ENCODE measurements at regions not wholly inside any gene's neighbourhood (a gene's known extent, or its start where the extent isn't known, plus 50 kb on each side); places are given as distances from the start of the nearest gene placed in this dataset.

DNA sequence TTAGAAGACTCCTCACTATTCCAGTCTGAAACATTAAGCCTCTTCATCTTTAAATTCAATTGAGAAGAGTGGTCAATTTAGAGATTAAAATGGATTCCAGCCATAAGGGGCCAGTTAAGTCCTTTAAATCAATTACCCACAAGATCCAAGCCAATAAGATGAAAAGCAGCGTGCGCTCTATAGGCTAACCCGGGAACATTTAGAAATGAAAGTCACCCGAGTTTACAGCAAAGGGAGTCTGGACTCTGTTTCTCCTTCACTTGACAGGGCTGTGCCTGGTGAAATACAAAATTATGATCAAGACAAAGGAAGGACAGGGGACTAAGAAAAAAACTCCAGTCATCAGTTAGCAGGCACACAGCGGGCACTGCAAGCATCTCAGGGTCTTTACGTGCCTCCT is 393.7 kb downstream of the QKI start:
- Mint-ChIP-seq H3K27ac (no peak overlapping the region), H3K36me3 (ENCODE audit: low read depth) (no peaks in the 10 kb centered on the region), H3K4me3 (no peak overlapping the region), H3K4me1 (ENCODE audit: low read depth) (no peaks in the 10 kb centered on the region), H3K27me3 (no peaks in the 10 kb centered on the region), H3K9me3 (no peaks in the 10 kb centered on the region)
- POLR2A ChIA-PET, result no interaction called here
- Histone ChIP-seq H3K4me1 (ENCODE audit: insufficient read depth, low read length) (no peaks in the 10 kb centered on the region), H3K27me3 (ENCODE audit: control insufficient read depth in 1 of 2, insufficient read depth in 2 of 2, low read length in 2 of 2) (no peaks in the 10 kb centered on the region), H3K9me3 (ENCODE audit: control insufficient read depth in 1 of 2, insufficient read depth in 1 of 2, low read length in 2 of 2) (peaks cover 0 to 6% of the 10 kb centered on the region in 2 experiments), H3K27ac (ENCODE audit: low read depth in 1 of 2, low read length in 2 of 2) (no peak overlapping the region), H3K4me3 (ENCODE audit: low read length) (no peak overlapping the region), H3K36me3 (ENCODE audit: insufficient read depth, low read length) (no peaks in the 10 kb centered on the region)
- TF ChIP-seq, protein P1, sequence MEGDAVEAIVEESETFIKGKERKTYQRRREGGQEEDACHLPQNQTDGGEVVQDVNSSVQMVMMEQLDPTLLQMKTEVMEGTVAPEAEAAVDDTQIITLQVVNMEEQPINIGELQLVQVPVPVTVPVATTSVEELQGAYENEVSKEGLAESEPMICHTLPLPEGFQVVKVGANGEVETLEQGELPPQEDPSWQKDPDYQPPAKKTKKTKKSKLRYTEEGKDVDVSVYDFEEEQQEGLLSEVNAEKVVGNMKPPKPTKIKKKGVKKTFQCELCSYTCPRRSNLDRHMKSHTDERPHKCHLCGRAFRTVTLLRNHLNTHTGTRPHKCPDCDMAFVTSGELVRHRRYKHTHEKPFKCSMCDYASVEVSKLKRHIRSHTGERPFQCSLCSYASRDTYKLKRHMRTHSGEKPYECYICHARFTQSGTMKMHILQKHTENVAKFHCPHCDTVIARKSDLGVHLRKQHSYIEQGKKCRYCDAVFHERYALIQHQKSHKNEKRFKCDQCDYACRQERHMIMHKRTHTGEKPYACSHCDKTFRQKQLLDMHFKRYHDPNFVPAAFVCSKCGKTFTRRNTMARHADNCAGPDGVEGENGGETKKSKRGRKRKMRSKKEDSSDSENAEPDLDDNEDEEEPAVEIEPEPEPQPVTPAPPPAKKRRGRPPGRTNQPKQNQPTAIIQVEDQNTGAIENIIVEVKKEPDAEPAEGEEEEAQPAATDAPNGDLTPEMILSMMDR (IDR thresholded peaks at IDR 0.05), result no peak
- ATAC-seq (ENCODE audit: poor library complexity) (no peak), DNase-seq (no peak)
- intact Hi-C loops (cut with DNase I, micrococcal nuclease), result no loop called here
- CTCF ChIA-PET, result no interaction called here

DNA sequence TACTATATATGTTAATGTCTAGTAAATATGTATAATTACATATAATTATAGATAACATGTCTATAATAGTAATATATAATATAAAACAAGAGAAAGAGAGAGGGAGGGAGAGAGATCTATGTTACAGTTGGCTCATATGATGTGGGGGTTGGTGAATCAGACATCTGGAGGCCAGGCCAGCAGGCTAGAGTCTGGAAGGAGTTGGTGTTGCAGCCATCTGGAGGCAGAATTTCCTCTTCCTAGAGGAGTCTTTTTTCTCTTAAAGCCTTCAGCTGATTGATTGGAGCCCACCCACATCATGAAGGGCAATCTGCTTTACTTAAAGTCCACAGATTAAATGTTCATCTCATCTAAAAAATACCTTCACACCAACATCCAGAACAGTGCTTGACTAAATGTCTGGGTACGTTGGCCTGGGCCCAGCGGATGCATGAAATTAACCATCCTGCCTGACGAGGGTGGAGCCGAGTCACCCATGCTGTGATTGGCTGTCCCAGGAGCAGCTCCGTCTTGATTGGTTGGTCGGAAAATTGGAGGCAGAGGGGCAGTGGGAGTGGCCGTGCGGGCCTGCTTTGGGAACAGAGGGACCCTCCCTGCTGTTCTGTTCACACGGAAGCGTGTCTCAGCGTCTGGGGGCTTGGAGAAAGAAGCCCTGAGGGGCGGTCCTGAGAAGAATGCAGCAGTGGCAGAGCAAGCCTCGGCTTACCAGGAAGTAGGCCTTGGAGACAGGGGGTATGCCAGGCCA is 392.4 kb downstream of the QKI start:
- H3K27me3 Mint-ChIP-seq, result no peaks in the 10 kb centered on the region
- no peak for DNase-seq
- CTCF ChIA-PET, result no interaction called here

DNA sequence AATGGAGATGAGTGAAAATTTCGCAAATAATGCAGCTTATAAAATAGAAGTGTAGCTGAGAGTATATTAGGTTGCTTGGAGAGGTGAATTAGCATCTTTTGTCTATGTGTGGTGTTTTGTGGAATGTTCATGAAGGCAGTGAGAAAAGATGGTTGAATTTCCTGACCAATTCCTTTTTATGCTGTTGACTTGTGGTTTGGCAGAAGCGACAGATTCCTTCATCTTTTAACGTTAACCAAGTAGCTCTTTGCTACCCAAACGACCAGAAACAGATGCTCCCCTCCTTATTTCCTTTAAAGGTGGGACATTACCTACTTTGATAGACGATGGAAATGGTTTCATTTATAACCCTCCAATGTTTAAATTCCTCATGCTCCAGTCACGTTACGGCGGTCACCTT is 390.5 kb downstream of the QKI start:
- H3K27me3 Mint-ChIP-seq, result no peaks in the 10 kb centered on the region
- H3K9me3 Mint-ChIP-seq, result no peaks in the 10 kb centered on the region
- intact Hi-C loops (cut with DNase I, micrococcal nuclease), result no loop called here
- no peaks in the 10 kb centered on the region for H3K36me3 ChIP-seq (ENCODE audit: insufficient read depth, low read length)
- no peak overlapping the region for H3K27ac Mint-ChIP-seq
- H3K4me3 Mint-ChIP-seq, result no peak overlapping the region
- TF ChIP-seq, protein P1 (IDR thresholded peaks at IDR 0.05), result no peak
- ChIA-PET CTCF (no interaction called here), POLR2A (no interaction called here)
- peaks cover 0 to 6% of the 10 kb centered on the region in 2 experiments for H3K9me3 ChIP-seq (ENCODE audit: control insufficient read depth in 1 of 2, insufficient read depth in 1 of 2, low read length in 2 of 2)
- no peak for ATAC-seq (ENCODE audit: poor library complexity)
- DNase-seq, result no peak
- no peak overlapping the region for H3K27ac ChIP-seq (ENCODE audit: low read depth in 1 of 2, low read length in 2 of 2)
- no peaks in the 10 kb centered on the region for H3K36me3 Mint-ChIP-seq (ENCODE audit: low read depth)
- no peaks in the 10 kb centered on the region for H3K27me3 ChIP-seq (ENCODE audit: control insufficient read depth in 1 of 2, insufficient read depth in 2 of 2, low read length in 2 of 2)
- no peak overlapping the region for H3K4me3 ChIP-seq (ENCODE audit: low read length)
- H3K4me1 ChIP-seq (ENCODE audit: insufficient read depth, low read length), result no peaks in the 10 kb centered on the region
- no peaks in the 10 kb centered on the region for H3K4me1 Mint-ChIP-seq (ENCODE audit: low read depth)

More for the DNA sequence above, 392.4 kb downstream of the QKI start:
- H3K27ac Mint-ChIP-seq, result no peak overlapping the region
- H3K9me3 Mint-ChIP-seq, result no peaks in the 10 kb centered on the region
- H3K4me3 ChIP-seq (ENCODE audit: low read length), result no peak overlapping the region
- no peaks in the 10 kb centered on the region for H3K4me1 Mint-ChIP-seq (ENCODE audit: low read depth)
- H3K27ac ChIP-seq (ENCODE audit: low read depth in 1 of 2, low read length in 2 of 2), result no peak overlapping the region
- H3K36me3 Mint-ChIP-seq (ENCODE audit: low read depth), result no peaks in the 10 kb centered on the region
- H3K36me3 ChIP-seq (ENCODE audit: insufficient read depth, low read length), result no peaks in the 10 kb centered on the region
- peaks cover 0 to 6% of the 10 kb centered on the region in 2 experiments for H3K9me3 ChIP-seq (ENCODE audit: control insufficient read depth in 1 of 2, insufficient read depth in 1 of 2, low read length in 2 of 2)
- POLR2A ChIA-PET, result no interaction called here
- no peak for ATAC-seq (ENCODE audit: poor library complexity)
- no peaks in the 10 kb centered on the region for H3K27me3 ChIP-seq (ENCODE audit: control insufficient read depth in 1 of 2, insufficient read depth in 2 of 2, low read length in 2 of 2)
- intact Hi-C loops (cut with DNase I, micrococcal nuclease), result no loop called here
- TF ChIP-seq, protein P1 (IDR thresholded peaks at IDR 0.05), result no peak
- no peaks in the 10 kb centered on the region for H3K4me1 ChIP-seq (ENCODE audit: insufficient read depth, low read length)
- no peak overlapping the region for H3K4me3 Mint-ChIP-seq

Data from CD4-positive, alpha-beta T cell (primary cell).